ENCODE measurements at regions not wholly inside any gene's neighbourhood (a gene's known extent, or its start where the extent isn't known, plus 50 kb on each side); places are given as distances from the start of the nearest gene placed in this dataset.

DNA sequence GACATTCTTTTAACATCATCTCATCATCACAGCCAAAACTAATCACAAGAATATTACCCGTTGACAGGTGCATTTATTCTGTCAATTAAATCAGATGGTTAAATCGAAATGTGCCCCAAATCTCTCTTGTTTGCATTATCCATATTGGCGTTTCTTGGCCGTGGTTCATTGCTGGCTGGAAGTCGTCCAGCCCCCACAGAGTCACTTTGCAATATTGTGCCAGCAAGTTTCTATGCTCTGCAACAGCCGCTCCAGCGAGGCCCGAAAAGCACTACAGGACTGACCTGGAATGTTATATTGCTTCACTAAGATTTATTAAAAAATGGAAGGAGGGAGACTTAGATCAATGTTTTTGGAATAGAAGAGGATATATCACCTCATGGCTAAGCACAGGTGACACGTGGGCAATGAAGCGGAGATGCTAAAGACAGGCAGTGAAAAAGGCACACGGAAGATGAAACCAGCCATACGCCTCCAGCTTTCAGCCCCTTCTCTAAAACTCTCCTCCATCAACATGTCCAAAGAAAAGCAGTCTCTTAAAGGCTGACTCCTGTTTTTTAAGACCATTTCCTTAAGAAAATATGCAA, 176.8 kb upstream of the VRK2 start:
- Histone ChIP-seq H4K20me1 (ENCODE audit: insufficient read depth) (no peaks in the 10 kb centered on the region), H3K4me2 (no peak overlapping the region), H3K4me3 (ENCODE audit: low read depth in 2 of 2, low read length in 1 of 2) (no peak overlapping the region), H3K79me2 (ENCODE audit: insufficient read depth) (no peaks in the 10 kb centered on the region), H3K9ac (no peak overlapping the region), H3K27ac (ENCODE audit: low read depth in 2 of 2, low read length in 1 of 2) (no peak overlapping the region), H3K27me3 (ENCODE audit: insufficient read depth) (no peaks in the 10 kb centered on the region), H3K9me3 (no peaks in the 10 kb centered on the region), H3K9me2 (no peaks in the 10 kb centered on the region), H3K36me3 (replicated peaks in 1 of 2; ENCODE audit: control insufficient read depth in 1 of 2, insufficient read depth in 2 of 2, low read length in 1 of 2) (no peaks in the 10 kb centered on the region), H3F3A (replicated peaks; ENCODE audit: insufficient read depth) (no peaks in the 10 kb centered on the region), H2AFZ (ENCODE audit: low read depth) (no peak overlapping the region), H3K4me1 (ENCODE audit: control insufficient read depth in 1 of 2, insufficient read depth in 2 of 2, low read depth in 1 of 2, low read length in 1 of 2) (no peaks in the 10 kb centered on the region)
- no peak for DNase-seq
- TF ChIP-seq FOXJ3 (CRISPR knock-in tag; IDR thresholded peaks at IDR 0.05) = no peak
- no peak for TF ChIP-seq POLR2AphosphoS5 (IDR thresholded peaks at IDR 0.05; ENCODE audit: low read depth, low read length)
- no peak for TF ChIP-seq GATA2 (CRISPR knock-in tag; IDR thresholded peaks at IDR 0.05)
- TF ChIP-seq NFIC (IDR thresholded peaks at IDR 0.05; ENCODE audit: borderline replicate concordance) = no peak
- TF ChIP-seq CHD2 (IDR thresholded peaks at IDR 0.05; ENCODE audit: low read length, partially characterized antibody) = no peak
- TF ChIP-seq ELF1 (IDR thresholded peaks at IDR 0.05) = no peak
- no peak for TF ChIP-seq FOXM1 (IDR thresholded peaks at IDR 0.05; ENCODE audit: low read depth)
- no peak for TF ChIP-seq RAD21 (IDR thresholded peaks at IDR 0.05; ENCODE audit: low read length)
- TF ChIP-seq TAF1 (IDR thresholded peaks at IDR 0.05; ENCODE audit: borderline replicate concordance, low read depth, low read length) = no peak
- TF ChIP-seq, protein P1, sequence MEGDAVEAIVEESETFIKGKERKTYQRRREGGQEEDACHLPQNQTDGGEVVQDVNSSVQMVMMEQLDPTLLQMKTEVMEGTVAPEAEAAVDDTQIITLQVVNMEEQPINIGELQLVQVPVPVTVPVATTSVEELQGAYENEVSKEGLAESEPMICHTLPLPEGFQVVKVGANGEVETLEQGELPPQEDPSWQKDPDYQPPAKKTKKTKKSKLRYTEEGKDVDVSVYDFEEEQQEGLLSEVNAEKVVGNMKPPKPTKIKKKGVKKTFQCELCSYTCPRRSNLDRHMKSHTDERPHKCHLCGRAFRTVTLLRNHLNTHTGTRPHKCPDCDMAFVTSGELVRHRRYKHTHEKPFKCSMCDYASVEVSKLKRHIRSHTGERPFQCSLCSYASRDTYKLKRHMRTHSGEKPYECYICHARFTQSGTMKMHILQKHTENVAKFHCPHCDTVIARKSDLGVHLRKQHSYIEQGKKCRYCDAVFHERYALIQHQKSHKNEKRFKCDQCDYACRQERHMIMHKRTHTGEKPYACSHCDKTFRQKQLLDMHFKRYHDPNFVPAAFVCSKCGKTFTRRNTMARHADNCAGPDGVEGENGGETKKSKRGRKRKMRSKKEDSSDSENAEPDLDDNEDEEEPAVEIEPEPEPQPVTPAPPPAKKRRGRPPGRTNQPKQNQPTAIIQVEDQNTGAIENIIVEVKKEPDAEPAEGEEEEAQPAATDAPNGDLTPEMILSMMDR (IDR thresholded peaks at IDR 0.05) = no peak
- WGBS (ENCODE audit: low lambda C conversion rate) = 60% methylated on average over 12 of the region's 12 CpGs
- CTCF ChIA-PET = no interaction called here
- POLR2A ChIA-PET = no interaction called here

DNA sequence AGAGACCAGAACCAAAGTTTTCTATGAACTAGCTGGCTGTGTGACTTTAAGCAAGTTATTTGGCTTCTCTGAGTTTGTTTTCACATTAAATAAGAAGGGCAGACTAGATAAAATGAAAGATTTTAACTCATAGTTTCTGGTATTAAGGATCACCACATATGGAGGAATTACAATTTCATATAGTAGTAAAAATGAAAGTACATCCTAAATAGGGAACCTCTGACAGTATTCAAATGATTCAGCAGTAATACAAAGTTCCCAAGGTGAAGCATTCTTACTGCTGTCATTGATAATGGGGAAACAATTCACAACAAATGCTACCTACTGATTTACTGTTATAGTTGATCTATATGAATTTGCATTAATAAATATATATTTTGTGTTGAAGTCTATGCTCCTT, 170.3 kb upstream of the VRK2 start:
- Histone ChIP-seq H3K79me2 (ENCODE audit: insufficient read depth) (no peaks in the 10 kb centered on the region), H3K36me3 (replicated peaks in 1 of 2; ENCODE audit: control insufficient read depth in 1 of 2, insufficient read depth in 2 of 2, low read length in 1 of 2) (no peaks in the 10 kb centered on the region), H3F3A (replicated peaks; ENCODE audit: insufficient read depth) (no peaks in the 10 kb centered on the region), H3K27ac (ENCODE audit: low read depth in 2 of 2, low read length in 1 of 2) (no peak overlapping the region), H3K4me2 (no peak overlapping the region), H2AFZ (ENCODE audit: low read depth) (no peak overlapping the region), H3K9ac (no peak overlapping the region), H3K4me3 (ENCODE audit: low read depth in 2 of 2, low read length in 1 of 2) (no peak overlapping the region), H3K9me2 (no peaks in the 10 kb centered on the region), H3K9me3 (no peaks in the 10 kb centered on the region), H3K27me3 (ENCODE audit: insufficient read depth) (no peaks in the 10 kb centered on the region), H4K20me1 (ENCODE audit: insufficient read depth) (no peaks in the 10 kb centered on the region), H3K4me1 (ENCODE audit: control insufficient read depth in 1 of 2, insufficient read depth in 2 of 2, low read depth in 1 of 2, low read length in 1 of 2) (no peaks in the 10 kb centered on the region)
- no peak for TF ChIP-seq TCF12 (IDR thresholded peaks at IDR 0.05)
- no peak for TF ChIP-seq TEAD4 (IDR thresholded peaks at IDR 0.05; ENCODE audit: borderline replicate concordance, insufficient read depth)
- no peak for TF ChIP-seq EZH2phosphoT487 (IDR thresholded peaks at IDR 0.05; ENCODE audit: borderline replicate concordance, low read depth)
- TF ChIP-seq, protein P2, sequence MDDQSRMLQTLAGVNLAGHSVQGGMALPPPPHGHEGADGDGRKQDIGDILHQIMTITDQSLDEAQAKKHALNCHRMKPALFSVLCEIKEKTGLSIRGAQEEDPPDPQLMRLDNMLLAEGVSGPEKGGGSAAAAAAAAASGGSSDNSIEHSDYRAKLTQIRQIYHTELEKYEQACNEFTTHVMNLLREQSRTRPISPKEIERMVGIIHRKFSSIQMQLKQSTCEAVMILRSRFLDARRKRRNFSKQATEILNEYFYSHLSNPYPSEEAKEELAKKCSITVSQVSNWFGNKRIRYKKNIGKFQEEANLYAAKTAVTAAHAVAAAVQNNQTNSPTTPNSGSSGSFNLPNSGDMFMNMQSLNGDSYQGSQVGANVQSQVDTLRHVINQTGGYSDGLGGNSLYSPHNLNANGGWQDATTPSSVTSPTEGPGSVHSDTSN (IDR thresholded peaks at IDR 0.05) = no peak
- no peak for TF ChIP-seq MXI1 (IDR thresholded peaks at IDR 0.05; ENCODE audit: low read depth, low read length)
- TF ChIP-seq, protein P3, sequence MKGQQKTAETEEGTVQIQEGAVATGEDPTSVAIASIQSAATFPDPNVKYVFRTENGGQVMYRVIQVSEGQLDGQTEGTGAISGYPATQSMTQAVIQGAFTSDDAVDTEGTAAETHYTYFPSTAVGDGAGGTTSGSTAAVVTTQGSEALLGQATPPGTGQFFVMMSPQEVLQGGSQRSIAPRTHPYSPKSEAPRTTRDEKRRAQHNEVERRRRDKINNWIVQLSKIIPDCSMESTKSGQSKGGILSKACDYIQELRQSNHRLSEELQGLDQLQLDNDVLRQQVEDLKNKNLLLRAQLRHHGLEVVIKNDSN (IDR thresholded peaks at IDR 0.05; ENCODE audit: borderline replicate concordance, low read depth) = no peak
- TF ChIP-seq RXRA (IDR thresholded peaks at IDR 0.05; ENCODE audit: borderline replicate concordance, low read depth) = no peak
- TF ChIP-seq, protein P4, sequence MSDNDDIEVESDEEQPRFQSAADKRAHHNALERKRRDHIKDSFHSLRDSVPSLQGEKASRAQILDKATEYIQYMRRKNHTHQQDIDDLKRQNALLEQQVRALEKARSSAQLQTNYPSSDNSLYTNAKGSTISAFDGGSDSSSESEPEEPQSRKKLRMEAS (IDR thresholded peaks at IDR 0.05; ENCODE audit: low read depth) = no peak
- TF ChIP-seq YY1 (IDR thresholded peaks at IDR 0.05; ENCODE audit: low read depth) = no peak
- no peak for TF ChIP-seq FOXJ3 (CRISPR knock-in tag; IDR thresholded peaks at IDR 0.05)
- no peak for TF ChIP-seq GATA2 (CRISPR knock-in tag; IDR thresholded peaks at IDR 0.05)
- TF ChIP-seq, protein P1 (IDR thresholded peaks at IDR 0.05) = no peak
- no peak for TF ChIP-seq NRF1 (IDR thresholded peaks at IDR 0.05; ENCODE audit: low read depth, low read length)
- ChIA-PET POLR2A (no interaction called here), CTCF (no interaction called here)
- no peak for DNase-seq
